GM21576 (cell line): ENCODE measurements at regions not wholly inside any gene's neighbourhood (a gene's known extent, or its start where the extent isn't known, plus 50 kb on each side); places are given as distances from the start of the nearest gene placed in this dataset.

Source experiments
- ATAC-seq: cut with Tn5 transposase; IDR thresholded peaks from one replicate; pipeline ENCODE4 v1.9.1; 2021; ENCODE audit warnings: mild to moderate bottlenecking, moderate library complexity; ENCODE audit not compliant: unreplicated experiment

DNA sequence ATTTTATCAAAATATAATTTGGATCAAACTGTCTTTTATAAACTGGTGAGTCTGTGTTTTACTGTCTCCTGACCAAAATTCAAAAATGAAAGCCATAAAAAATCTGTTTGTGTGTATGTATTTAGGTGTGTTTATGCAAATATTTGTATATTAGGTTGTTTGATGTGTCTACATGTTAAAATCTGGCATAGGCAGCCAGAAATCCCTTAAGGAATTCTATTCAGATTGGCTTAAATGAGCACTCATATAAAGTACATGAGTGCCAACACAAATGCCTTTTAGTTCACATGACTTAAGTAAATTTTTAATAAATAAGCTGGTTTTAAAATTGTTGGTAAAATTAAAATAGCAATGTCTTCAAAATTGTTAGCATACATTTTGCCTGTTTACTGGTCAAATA is 133.3 kb upstream of the GUCY1A2 start:
- ATAC-seq = no peak

DNA sequence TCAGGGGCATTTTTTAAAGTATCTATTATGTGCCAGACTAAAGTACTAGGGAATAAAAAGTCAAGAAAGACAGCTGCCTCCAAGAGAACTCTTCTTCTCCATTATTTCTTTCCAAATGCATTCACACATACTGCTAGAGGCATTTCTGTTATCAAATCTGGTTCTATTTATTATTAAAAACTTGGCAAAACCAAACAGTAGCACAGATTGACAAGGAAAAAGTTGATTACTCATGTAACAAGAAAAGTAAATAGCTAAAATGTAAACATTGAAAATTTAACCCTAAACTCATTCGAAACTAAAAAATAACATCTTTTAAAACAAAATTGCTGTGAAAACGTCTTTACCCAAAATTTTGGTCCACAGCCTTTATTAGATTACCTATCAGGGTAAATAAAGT is 132.9 kb upstream of the GUCY1A2 start:
- ATAC-seq = no peak

DNA sequence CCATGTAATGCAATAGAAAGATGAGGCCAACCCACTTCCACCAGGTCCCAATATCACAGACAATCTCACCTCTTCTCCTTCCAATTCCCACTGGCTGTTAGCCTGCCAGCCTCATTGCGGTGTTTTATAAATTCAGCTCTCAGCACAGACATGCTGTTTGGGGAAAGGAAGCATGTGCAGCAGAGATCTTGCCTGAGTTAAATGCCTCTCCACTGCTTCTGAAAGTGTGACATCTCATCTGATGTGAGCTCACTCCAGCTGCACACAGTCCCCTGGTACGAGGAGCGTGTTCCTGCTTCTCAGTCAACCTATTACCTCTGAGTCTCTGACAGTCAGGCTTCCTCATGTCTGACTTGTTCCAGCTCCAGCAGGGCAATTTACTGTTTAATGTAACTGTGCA is 122.7 kb upstream of the GUCY1A2 start:
- no peak for ATAC-seq

DNA sequence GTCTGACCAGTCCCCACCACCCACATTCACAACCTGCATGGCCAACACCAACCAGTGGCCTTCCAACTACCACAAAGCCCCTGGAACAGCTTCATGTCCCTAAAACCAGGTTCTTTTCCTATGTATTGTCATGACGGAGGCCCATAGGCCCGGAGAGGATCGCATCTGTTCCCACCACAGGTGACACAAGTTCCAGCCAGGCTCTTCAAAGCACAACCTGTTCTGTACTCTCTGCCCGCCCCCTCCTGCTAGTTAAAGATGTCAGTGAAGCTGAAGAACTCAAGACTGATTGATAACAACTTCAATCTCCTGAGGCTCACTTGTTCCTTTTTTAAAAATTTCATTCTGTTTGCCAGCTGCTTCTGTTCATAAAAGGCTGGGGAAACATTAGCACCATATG is 121.1 kb upstream of the GUCY1A2 start:
- no peak for ATAC-seq

DNA sequence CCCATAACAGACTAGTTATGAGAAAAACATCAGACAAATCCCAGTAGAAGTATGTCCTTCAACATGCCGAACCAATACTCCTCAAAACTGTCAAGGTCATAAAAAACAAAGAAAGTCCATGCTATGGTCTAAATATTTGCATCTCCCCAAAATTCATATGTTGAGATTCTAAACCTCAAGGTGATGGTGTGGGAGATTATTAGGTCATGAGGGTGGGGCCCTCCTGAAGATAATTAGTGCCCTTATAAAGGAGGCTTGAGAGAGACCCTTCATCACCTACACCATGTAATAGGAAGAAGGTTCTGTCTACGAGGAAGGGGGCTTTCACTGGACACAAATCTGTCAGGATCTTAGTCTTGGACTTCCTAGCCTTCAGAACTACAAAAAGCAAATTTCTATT is 118.6 kb upstream of the GUCY1A2 start:
- ATAC-seq = no peak

DNA sequence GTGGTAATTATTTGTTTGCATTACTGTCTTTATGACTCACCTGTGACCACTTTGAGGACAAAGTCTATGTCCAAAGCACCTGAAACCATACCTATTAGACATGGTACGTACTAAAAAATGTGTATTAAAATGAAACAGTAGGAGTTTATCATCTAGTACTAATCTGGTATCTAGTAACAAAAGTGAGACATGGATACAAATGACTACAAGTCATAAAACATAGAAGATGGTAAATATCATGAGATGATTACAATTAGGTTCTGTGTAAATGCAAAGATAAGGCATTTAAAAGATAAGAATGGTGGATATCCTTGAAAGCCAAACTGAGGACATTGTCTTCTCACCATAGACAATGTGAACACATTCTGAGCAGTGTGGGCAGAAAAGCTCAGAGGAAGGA is 113.5 kb upstream of the GUCY1A2 start:
- ATAC-seq = no peak

DNA sequence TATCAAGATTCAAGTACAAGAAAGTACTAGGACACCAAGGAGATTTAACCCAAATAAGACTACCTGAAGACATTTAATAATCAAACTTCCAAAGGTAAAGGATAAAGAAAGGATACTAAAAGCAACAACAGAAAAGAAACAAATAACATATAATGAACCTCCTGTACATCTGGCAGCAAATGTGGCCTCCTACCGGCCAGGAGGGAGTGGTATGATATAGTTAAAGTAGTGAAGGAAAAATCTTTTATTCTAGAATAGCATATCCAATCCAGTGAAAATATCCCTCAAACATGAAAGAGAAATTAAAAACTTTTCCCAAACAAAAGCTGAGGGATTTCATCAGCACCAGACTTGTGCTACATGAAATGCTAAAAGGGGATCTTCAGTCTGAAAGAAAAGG is 104.7 kb upstream of the GUCY1A2 start:
- ATAC-seq = no peak

DNA sequence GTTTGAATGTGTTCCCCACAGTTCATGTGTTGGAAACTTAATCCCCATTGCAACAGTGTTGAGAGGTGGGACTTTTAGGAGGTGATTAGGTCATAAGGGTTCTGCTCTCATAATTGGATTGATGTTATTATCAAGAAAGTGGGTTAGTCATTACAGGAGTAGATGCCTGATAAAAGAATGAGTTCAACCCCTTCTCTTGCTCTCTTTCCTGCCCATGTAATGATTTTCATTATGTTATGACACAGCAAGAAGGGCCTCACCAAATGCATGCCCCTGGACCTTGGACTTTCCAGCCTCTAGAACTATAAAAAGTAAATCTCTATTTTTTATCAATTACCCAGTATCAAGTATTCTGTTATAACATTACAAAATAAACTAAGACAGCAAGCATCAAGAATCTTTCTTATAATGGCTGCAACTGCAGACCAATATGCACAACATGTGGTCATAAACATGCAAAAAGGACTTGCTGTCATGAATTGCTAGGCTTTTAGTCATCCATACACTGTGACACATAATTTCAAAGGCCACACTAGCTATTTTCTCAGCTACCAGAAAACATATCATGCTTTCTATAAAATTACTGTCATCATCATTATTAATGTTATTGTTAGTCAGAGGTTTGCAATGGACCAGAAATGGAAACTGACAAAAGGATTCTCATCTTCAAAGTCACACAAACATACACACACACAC is 99.9 kb upstream of the GUCY1A2 start:
- no peak for ATAC-seq

DNA sequence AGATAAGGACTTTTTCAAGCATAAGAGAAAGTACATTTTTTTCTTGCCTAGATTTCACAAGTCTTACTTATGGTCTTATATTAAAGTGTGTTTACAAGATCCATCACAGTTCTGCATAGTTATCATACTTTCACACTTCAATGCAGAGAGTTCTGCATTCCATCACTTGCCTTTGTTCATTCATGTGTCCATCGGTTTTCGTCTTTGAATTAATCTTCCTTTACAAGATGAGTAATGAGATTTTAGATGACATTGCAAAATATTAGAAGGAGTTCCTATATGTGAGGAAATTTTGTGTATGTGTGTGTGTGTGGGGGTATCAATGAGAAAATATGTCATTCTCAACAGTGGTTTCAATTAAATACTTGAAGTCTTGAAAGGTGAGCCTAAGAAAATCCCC is 98.1 kb upstream of the GUCY1A2 start:
- no peak for ATAC-seq

DNA sequence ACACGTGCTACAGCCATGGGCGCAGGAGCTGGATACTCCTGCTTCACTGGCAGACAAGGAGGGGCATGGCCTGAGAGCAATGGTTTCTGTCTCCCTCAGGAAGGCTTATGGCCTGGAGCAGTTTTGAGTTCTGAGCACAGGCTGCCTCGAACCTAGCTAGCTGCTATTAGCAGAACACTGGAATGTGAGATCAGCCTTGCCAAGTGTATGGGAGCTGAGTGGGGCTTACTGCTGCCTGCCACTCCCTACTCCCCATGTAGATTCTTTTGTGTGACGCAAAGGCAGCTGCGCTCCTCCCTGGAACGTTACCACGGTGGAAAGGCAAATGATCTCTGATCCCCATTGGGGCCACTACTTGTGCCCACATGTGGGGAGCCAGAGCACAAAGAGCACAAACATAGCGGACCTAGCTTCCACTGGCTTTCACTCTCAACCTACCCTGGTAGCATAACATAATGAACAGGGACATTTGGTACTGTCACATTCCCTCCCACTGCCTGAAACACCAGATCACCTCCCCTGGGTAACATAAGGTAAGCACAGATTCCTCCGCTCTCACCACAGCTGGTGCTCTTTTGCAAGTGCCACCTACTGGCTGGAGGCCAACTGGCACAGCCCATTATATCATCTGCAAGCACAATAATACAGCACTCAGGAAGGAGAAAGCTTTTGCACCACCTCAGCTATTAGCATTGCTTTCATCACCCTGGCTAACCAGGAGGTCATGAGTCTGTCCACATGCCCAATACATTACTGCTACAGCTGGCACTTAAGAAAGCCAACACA is 84.6 kb upstream of the GUCY1A2 start:
- no peak for ATAC-seq

DNA sequence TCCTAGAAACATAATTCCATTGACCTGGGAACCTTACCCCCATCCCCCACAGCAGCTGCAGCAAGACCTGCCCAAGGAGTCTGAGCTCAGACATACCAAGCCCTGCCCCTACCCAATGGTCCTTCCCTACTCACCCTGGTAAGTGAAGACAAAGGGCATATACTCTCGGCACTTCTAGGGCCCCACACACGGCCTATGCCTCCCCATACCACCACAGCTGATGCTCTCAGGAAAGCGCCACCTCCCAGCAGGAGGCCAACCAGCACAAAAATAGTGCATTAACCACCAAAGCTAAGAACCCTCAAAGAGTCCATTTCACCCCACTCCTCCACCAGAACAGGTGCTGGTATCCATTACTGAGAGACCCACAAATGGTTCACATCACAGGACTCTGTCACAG is 74.4 kb upstream of the GUCY1A2 start:
- no peak for ATAC-seq

DNA sequence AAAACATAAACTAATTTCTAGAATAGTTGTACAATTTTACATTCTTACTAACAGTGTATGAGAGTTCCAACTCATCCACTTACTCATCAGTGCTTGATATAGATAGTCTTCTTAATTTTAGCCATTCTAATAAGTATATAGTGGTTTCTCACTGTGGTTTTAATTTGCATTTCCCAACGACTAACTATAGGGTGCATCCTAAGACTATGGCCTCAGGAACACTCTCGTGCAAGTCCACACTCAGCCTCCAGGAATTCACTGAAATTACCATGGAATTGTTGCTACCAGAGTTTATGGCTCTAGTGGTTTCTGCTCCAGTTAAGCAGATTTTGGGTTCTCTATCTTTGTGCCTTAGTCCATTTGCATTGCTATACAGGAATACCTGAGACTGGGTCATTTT is 60.1 kb upstream of the GUCY1A2 start:
- ATAC-seq = no peak

DNA sequence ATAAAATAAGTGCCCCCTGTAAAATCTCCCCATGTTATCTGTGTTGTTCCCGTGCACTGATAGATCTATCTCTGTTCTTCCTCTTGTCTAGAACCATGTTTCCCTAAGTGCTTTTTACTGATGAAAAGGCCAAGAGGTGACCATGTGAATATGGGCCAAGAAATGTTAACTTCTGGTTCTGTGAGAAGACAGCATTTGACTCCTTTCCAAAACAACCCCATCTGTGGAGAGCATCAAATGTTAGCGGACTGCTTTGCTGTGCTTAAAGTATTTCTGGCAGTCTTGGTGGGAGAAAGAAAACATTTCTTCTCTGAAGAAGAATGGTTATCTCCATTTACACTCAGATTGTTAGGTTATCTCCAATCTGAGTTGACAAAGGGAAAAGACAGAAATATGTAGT is 58.6 kb upstream of the GUCY1A2 start:
- no peak for ATAC-seq

DNA sequence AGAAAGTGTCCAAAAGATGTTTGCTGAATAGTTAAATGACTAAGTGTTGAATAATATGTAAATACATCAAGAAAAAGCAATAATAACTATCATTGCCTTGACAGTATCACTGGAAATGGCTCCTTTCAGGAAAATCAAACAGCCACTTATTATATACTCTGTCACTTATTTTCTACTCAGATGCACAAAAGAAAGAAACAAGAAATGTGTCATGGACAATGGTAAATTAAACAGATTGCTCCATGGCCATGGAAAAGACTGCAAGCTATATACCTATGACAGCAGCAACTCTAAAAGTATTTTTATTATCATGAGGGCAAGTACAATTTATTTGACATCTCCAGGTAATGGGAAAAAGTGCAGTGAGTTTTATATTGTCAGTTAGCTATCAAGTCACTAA is 52.9 kb upstream of the GUCY1A2 start:
- no peak for ATAC-seq
